ENCODE measurements at regions not wholly inside any gene's neighbourhood (a gene's known extent, or its start where the extent isn't known, plus 50 kb on each side); places are given as distances from the start of the nearest gene placed in this dataset.
"Not testable (repeated sequence)": the region's sequence is repeated elsewhere in the genome, so short reads cannot be mapped to it uniquely, and the experiment has no call there.

GRCh38 chr2:49465157-49465831, 311.0 kb upstream of the FSHR start:
- no peak for DNase-seq

DNA sequence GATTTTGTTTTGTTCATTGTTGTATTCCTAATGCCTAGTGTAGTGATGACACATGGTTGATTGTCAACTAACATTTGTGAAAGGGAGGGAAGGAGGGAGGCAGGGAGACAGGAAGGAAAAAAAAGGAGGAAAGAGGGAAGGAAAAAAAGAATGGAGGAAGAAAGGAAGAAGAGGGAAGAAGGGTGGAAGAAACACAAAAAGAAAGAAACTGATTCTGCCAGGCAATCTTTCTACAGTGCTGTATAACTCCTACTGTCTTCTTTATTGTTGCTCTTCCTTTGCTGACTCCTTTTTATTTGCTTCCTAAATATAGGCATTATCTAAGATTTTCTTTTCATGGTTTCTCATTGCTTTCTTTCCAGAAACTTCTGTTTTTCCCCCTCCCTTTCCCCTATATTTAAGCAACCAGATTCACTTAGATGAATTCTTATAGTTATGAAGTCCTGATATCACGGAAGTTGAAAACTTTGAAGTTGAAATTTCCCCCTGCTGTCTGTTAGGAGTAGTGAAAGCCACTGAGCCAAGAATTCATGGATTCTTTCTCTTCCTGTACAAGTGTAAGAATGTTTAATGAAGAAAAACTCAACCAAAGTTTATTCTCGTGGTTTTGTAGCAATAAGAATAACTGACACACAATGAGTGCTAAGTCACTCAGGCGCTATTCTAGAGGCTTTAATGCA, 305.1 kb upstream of the FSHR start:
- no peak for DNase-seq

DNA sequence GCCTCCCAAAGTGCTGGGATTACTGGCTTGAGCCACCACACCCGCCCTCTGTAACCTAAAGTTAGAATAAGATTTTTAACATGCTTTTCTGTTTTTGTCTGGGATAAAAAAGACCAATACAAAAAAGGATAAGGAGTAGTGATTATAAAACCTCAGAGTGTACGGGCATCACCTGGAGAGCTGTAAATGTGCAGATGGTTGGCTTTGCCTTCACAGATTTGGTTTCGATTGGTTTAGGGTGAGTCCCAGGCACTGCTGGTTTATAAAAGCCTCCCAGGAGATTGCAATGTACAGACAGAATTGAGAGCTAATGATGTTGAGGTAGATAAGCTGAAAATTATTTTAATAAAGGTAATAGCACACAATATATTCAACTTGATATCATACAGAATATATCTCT, 289.7 kb upstream of the FSHR start:
- no peak for DNase-seq

DNA sequence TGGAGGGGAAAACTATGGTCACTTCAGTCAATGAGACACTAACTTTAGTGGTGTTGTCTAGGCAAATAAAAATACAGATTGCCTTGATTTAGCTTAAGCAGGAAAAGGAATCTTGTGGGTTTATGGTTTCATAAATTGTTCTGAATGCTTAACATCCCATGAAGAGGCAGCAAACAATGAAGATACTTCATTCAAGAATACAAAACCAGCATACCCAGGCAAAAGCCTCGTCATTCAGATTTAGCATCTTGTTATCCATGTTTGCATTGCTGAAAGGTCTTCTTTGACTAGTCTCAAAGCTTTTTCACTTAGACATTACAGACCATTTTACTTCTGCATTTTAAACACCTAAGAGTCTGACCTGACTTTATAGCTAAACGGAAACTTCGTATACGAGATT, 272.7 kb upstream of the FSHR start:
- no peak for DNase-seq

- DNase-seq, result no peak
Observed at GRCh38 chr2:49416252-49416651, 261.9 kb upstream of the FSHR start.

DNA sequence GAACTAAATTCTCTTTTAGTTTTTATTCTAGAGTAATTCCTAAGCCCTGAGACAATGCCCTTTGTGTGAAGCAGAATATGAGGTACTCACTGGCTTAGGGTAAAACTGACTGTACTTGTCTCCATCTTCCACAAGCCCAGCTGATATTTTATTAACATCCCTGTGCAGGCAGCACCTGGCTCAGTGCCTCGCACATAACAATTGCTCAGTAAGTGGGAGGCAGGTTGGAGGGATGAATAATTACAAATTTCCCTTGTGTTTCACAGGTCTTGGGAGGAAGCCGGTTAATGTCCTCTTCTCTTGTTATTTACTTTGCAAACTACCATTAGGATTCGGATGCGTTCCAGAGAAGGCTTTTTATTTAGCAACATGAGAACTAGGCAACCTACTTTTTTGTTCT, 249.8 kb upstream of the FSHR start:
- DNase-seq, result no peak

DNA sequence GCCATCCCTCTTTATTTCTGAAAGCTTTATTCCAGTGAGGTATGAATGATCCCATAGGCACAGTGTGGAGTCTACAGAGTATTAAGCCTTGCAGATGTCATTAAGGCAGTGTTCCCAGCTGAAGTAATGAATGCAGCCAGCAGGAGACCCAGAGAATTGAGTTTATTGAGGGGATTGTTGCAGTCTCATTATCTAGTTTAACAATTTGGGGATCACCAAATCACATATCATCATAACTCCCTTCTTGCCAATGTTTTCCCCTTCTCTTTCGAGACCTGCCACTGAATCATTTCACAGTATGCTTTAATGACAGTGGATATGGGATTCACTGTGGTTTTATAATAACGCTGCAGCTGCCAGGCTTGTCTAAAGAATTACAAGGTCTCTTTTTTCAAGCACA, 249.3 kb upstream of the FSHR start:
- no peak for DNase-seq

- no peak for DNase-seq
Observed at GRCh38 chr2:49379406-49379805, 225.1 kb upstream of the FSHR start.

GRCh38 chr2:49371128-49371701, 216.9 kb upstream of the FSHR start:
- DNase-seq, result no peak

- DNase-seq, result no peak
Observed at GRCh38 chr2:49369650-49370049, 215.3 kb upstream of the FSHR start.

DNA sequence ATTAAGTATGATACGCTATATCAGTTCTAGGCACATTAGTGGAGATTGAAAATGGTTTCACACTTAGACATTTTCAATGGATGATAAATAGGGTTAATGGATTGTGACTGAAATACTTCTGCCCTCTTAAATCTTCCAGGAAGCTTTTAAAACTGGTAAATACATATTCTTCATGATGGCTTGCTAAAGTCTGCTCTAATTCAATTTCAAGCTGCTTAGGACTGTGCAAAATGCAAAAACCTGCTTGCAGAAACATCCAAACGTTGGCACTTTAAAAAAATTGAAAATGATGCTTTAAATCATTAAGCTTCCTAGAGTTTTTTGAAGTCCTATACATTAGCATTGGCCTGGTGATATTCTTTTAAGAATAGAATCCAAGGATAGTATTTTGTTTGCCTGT, 214.8 kb upstream of the FSHR start:
- no peak for DNase-seq

- DNase-seq, result no peak
Observed at GRCh38 chr2:49367003-49367402, 212.7 kb upstream of the FSHR start.

- no peak for DNase-seq
Observed at GRCh38 chr2:49360407-49360767, 206.1 kb upstream of the FSHR start.

- no peak for DNase-seq
Observed at GRCh38 chr2:49359721-49360406, 205.5 kb upstream of the FSHR start.

GRCh38 chr2:49355611-49356010, 201.3 kb upstream of the FSHR start:
- DNase-seq, result no peak

DNA sequence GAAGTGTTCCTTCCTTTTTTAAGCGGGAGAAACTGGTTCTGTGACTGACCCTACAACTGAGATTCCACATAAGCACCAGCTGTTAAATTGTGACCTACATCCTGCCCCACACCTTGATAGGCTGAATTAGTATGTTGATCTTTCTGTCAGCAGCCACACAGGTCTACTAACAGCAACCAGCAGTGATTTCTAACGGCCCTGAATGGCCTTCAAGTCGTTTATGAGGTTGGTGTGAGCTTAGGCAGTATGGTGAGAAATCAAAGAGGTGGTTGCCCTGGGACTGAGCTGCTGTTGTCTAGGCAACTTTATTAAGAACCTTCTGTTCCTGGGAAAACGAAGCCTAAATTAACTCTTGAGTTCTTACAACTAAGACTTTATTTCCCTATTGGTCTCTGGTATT, 197.2 kb upstream of the FSHR start:
- no peak for DNase-seq

DNA sequence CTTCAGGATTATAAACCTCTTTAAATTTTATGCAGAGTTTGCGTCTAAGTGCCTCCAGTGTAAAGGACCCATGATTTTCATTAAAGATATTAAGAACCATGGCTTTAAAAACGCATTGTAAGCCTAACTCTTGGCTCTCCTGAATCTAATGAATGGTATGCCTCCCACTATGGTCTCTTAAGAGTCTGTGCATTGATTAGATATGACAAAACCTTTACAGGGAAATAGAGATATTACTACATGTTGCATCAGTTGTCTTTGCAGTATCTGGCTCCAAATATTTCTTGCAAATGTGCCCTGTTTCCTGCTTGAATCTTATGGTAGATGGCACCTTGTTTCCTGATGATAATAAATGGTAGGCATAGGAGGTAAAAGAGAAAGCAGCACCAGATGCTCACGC, 189.3 kb upstream of the FSHR start:
- DNase-seq, result no peak

DNA sequence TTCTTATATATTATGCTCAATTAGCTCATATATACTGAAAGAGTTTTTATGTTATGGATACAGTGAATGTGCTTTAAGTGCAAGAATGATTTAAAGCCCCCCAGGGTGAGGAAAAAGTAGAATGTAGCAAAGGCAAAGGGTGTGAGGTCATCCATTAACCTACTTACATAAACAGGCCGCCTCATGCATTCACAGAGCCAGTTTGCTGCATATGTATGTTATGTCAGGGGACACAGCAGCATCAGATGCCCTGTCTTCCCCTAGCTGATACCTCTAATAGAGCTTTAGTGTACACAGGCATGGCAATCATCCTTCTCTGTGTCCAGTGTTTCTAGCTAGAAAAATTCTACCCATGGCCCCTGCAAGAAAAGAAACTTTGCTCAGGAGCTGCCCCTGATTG, 187.8 kb upstream of the FSHR start:
- no peak for DNase-seq

DNA sequence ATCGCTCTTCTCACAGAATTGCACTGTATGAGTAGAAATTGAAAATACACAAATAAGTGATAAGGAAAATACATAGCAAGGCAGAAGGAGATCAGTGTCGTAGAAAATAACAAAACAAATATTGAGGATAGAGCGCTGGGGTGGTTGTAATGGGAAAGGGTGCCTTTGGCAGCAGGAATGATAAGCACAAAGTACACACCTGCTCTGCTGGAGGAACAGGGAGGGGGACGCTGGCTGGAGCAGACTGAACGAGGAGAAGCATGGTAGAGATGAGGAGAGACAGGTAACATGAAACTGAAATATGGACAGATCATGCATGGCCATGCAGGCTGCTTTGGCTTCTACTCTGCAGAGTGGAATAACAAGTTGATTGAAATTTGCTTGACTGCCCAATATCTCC, 181.2 kb upstream of the FSHR start:
- no peak for DNase-seq

- DNase-seq, result no peak
Observed at GRCh38 chr2:49332415-49332814, 178.1 kb upstream of the FSHR start.

DNA sequence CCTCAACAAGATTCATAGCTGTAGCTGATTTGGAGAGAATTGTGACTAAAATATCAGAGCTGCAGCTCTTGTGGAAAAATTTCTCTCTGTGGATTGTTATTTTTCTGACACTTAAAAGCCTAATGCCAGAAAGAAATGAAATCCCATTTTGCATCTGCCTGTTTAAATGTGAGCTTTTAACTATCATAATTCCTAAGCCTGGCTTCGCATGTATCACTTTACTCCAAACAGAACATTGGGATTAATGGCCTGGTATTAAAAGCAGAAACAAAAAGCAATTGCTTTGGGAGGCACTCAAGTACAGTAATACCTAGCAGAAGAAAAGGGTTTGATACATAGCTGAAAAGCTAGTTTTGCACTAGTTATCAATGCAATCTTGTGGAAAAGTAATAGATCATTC, 164.2 kb upstream of the FSHR start:
- DNase-seq, result no peak

DNA sequence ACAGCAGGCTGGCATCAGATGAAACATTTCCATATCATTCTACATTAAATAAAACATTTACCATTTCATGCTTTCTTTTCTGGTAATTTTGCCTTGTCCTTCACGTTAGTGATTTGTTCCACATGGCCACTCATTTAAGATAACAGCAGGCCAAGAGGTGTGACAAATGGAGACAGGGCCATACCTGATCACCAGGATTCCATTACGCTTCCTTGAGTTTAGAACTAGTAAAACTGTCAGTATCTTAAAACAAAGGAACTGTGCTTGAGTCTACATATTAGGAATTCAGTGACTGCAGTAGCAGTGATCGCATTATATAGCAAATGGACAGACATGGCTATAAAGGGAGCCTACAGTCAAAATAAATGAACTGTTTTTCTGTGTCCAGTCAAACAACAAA, 155.1 kb upstream of the FSHR start:
- DNase-seq, result no peak

DNA sequence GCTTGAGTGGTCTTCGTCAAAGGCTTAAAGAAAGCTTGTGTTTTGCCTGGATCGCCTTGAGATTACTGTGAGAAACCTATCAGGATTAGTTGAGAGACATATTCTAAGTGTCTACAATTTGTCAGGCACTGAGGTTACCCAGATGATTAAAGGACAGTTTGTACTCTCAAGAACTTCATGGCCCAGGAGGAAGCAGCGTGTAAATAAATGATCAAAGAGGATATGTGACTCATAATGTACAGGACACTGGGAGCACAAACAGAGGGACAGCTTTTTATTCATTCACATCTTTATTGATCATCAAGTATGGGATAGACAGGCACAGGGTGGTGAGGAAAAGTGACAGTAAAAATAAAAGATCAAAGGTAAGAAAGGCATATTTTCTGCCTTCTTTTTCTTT, 152.6 kb upstream of the FSHR start:
- no peak for DNase-seq

DNA sequence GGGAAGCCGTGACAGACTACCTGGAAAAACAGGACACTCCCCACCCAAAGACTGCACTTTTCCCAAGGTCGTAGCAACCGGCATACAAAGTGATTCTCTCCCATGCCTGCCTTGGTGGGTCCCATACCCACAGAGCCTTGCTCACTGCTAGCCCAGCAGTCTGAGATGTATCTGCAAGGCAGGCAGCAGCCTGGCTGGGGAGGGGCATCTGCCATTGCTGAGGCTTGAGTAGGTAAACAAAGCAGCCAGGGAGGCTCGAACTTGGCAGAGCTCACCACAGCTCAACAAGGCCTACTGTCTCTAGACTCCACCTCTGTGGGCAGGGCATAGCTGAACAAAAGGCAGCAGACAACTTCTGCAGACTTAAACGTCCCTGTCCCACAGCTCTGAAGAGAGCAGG, 144.4 kb upstream of the FSHR start:
- DNase-seq, result not testable (repeated sequence)
